Transverse colon (tissue), 4 donors: ENCODE measurements at regions not wholly inside any gene's neighbourhood (a gene's known extent, or its start where the extent isn't known, plus 50 kb on each side); places are given as distances from the start of the nearest gene placed in this dataset.

Experiments used
- DNase-seq: peaks from one replicate; pipeline ENCODE4 v3.0.0-alpha.2; 2019
- H3K27ac ChIP-seq, 4 donors: fragments of 200-600 bp; sonication (generic); 2 replicates each; pipeline ENCODE4 v1.5.1; 2016 to 2018; ENCODE audit warnings: inconsistent platforms in 4 of 4
- H3K27me3 ChIP-seq: fragments of 200-600 bp; sonication (generic); 2 replicates; pipeline ENCODE4 v1.5.1; 2017; ENCODE audit warnings: inconsistent platforms
- H3K36me3 ChIP-seq, 4 donors: fragments of 200-600 bp; sonication (generic); 2 replicates each; pipeline ENCODE4 v1.5.1; 2017 to 2019; ENCODE audit warnings: inconsistent platforms in 4 of 4
- H3K4me1 ChIP-seq, 4 donors: fragments of 200-600 bp; sonication (generic); 2 replicates each; pipeline ENCODE4 v1.5.1; 2017 to 2020; ENCODE audit warnings: inconsistent platforms in 4 of 4
- H3K4me3 ChIP-seq, 4 donors: fragments of 200-600 bp; sonication (generic); 1 replicate in 1 of 4; 2 replicates in 3 of 4; pipeline versions ENCODE4 v1.5.1 to v1.6.1; 2017 to 2019; ENCODE audit warnings: inconsistent platforms in 4 of 4
- H3K9me3 ChIP-seq, 2 donors: fragments of 200-600 bp; sonication (generic); 2 replicates each; pipeline ENCODE4 v1.5.1; 2017 to 2019; ENCODE audit warnings: inconsistent platforms in 2 of 2
- EP300 ChIP-seq: sonication (generic); formaldehyde crosslinking; IDR thresholded peaks from one replicate; pipeline ENCODE4 v1.6.1; 2017; ENCODE audit warnings: antibody characterized with exemption, low read depth
- POLR2A ChIP-seq: fragments of 450-650 bp; IDR thresholded peaks from one replicate; pipeline ENCODE4 v1.6.1; 2016; ENCODE audit warnings: antibody characterized with exemption, mild to moderate bottlenecking, moderate library complexity
- POLR2AphosphoS5 ChIP-seq, 3 donors: sonication (generic); formaldehyde crosslinking; IDR thresholded peaks; one replicate each; pipeline ENCODE4 v1.6.1; 2016; ENCODE audit warnings: antibody characterized with exemption in 3 of 3
- WGBS, 2 donors: methylation state at CpG; one replicate each; pipeline ENCODE4 v1.1.5; 2018; ENCODE audit warnings: low coverage in 1 of 2; 5-methylcytosine and 5-hydroxymethylcytosine counted together
- in situ Hi-C, 4 donors: fragments of 200-750 bp; cut with MboI; loops; one replicate each; pipeline versions ENCODE4 v1.15.0 to v1.15.1; 2017; ENCODE audit warnings: low sequenced_read_pairs in 3 of 4, low pct_ligation_motif_present in 1 of 4, low pct_unique_long_range_greater_than_20kb in 1 of 4
- intact Hi-C: fragments of 100-400 bp; cut with DNase I; formaldehyde crosslinking; loops from one replicate; pipeline ENCODE4 v1.15.1; 2023; ENCODE audit warnings: low total_unique reads
- TF ChIP-seq, protein P1 (sequence below), 5 experiments: fragments of 200-600 bp in 3 of 5; fragments of 450-650 bp in 2 of 5; sonication (generic) in 3 of 5; IDR thresholded peaks; 1 replicate in 2 of 5; 2 replicates in 3 of 5; pipeline ENCODE4 v1.5.1; 2016 to 2017; ENCODE audit warnings: antibody characterized with exemption in 5 of 5, inconsistent platforms in 3 of 5, mild to moderate bottlenecking in 2 of 5, moderate library complexity in 1 of 5

DNA sequence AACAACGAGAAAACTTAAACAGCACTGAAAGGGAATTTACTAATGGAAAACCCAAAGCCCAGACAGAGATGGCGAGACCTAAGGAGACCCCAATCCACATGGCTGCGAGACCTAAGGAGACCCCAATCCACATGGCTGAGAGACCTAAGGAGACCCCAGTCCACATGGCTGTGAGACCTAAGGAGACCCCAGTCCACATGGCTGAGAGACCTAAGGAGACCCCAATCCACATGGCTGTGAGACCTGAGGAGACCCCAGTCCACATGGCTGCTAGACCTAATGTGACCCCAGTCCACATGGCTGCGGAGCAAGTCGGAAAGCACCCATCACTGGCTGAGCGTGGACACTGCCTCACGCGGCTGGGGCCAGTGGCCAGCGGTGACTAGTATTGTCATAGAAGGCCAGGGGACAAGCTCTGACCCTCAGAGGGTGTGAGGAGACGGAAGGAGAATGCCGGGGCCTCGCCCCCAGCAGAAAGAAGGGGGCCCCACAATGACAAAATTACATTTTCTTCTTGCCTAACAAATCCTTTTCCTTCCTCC lies 241.8 kb downstream of the C16orf95 start:
- TF ChIP-seq EP300 (no peak), POLR2A (no peak), POLR2AphosphoS5 (IDR thresholded peaks at IDR 0.05) (no peak)
- TF ChIP-seq, protein P1, sequence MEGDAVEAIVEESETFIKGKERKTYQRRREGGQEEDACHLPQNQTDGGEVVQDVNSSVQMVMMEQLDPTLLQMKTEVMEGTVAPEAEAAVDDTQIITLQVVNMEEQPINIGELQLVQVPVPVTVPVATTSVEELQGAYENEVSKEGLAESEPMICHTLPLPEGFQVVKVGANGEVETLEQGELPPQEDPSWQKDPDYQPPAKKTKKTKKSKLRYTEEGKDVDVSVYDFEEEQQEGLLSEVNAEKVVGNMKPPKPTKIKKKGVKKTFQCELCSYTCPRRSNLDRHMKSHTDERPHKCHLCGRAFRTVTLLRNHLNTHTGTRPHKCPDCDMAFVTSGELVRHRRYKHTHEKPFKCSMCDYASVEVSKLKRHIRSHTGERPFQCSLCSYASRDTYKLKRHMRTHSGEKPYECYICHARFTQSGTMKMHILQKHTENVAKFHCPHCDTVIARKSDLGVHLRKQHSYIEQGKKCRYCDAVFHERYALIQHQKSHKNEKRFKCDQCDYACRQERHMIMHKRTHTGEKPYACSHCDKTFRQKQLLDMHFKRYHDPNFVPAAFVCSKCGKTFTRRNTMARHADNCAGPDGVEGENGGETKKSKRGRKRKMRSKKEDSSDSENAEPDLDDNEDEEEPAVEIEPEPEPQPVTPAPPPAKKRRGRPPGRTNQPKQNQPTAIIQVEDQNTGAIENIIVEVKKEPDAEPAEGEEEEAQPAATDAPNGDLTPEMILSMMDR (IDR thresholded peaks at IDR 0.05), result no peak
- WGBS, 2 donors, result 87% methylated on average over 12 of the region's 12 CpGs; no CpG with 5 or more reads in 1 of the 2 donors
- Histone ChIP-seq H3K4me3 (no peak overlapping the region), H3K27me3 (peaks cover 12% of the 10 kb centered on the region), H3K36me3 (no peaks in the 10 kb centered on the region), H3K4me1 (no peaks in the 10 kb centered on the region), H3K27ac (no peak overlapping the region), H3K9me3 (peaks cover 0 to 3% of the 10 kb centered on the region in 2 donors)
- no peak for DNase-seq
- intact Hi-C loops (no loop called here), in situ Hi-C loops (loop anchor here in 1 of 4 donors (10.0 kb wide), 1 partner anchor 521 kb away; the partner anchor contains the start of gene MTHFSD)

DNA sequence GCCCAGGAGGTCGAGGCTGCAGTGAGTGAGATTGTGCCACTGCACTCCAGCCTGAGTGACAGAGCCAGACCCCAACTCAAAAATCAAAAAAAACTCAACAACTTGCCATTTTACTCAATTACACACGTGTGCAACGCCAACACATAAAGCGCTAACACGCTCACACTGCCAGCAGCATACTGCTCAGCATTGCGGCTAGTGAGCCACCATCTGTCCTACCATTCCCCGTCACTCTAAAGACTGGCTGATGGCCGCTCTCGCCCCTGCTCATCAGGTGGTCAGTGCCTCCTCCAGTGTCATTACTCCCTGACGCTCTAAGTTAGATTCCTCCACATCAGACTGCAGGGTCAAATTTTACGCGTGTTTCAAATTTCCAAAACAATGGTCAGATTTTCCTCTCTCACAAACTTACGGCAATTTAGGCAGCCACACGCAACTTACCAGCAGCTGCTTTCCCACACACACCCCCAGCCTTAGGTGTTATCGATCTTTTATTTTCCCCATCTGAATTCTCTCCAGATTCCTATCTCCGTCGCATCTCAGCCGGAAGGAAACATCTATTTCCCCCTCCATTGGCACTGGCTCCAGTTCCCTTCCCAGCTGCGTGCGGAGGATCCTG lies 240.8 kb downstream of the C16orf95 start:
- in situ Hi-C loops (loop anchor here in 1 of 4 donors (10.0 kb wide), 1 partner anchor 522 kb away; the partner anchor contains the start of gene MTHFSD), intact Hi-C loops (no loop called here)
- no peak overlapping the region for H3K27ac ChIP-seq
- H3K9me3 ChIP-seq, result peaks cover 8 to 14% of the 10 kb centered on the region in 2 donors
- H3K4me3 ChIP-seq, result no peak overlapping the region
- no peak for TF ChIP-seq POLR2A
- TF ChIP-seq POLR2AphosphoS5 (IDR thresholded peaks at IDR 0.05), result no peak
- no peak for TF ChIP-seq EP300
- TF ChIP-seq, protein P1 (IDR thresholded peaks at IDR 0.05), result no peak
- DNase-seq, result no peak
- no peaks in the 10 kb centered on the region for H3K36me3 ChIP-seq
- 86 to 97% methylated on average over 7 to 20 of the region's 20 CpGs for WGBS, 2 donors
- peaks cover 5% of the 10 kb centered on the region for H3K27me3 ChIP-seq
- no peaks in the 10 kb centered on the region for H3K4me1 ChIP-seq

DNA sequence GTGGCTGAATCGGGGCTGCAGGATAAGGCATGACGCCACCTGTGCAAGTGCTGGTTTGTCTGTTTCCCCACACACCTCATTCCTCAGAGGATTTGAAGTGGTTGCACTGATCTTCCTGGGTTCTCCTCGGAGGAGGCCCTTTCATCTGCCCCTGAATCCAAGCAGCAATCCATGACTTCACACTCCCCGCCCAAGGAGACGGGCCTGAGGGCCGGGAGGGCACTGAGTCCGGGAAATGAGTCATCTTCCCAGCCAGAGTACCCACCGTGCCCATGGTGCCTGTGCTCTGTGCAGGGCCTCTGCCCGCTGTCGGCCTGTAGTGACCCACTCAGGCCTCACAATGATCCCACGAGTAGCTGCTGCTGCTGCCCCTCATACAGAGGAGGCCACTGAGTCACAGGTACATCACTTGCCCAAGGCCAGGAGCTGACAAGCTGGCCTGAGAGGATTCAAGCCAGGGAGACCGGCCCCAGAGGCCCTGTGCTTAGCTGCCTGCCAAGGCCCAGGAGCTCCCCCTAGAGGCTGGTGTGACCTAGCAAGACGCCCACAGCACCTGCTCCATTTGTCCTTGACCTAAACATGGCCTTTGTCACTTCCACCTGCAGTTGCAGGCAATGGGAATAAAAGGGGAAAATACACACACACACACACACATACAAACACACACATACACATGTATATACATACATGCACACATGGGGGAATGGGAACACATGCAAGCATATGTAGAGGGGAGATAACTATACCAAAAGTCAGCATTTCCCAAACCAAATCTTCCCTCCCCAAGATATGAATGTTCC lies 240.0 kb downstream of the C16orf95 start:
- Histone ChIP-seq H3K4me1 (no peaks in the 10 kb centered on the region), H3K27ac (no peak overlapping the region), H3K9me3 (peaks cover 14 to 21% of the 10 kb centered on the region in 2 donors), H3K4me3 (no peak overlapping the region), H3K27me3 (peaks cover 5% of the 10 kb centered on the region), H3K36me3 (no peaks in the 10 kb centered on the region)
- WGBS, 2 donors, result 73% methylated on average over 11 of the region's 13 CpGs; no CpG with 5 or more reads in 1 of the 2 donors
- TF ChIP-seq POLR2A, result no peak
- no peak for TF ChIP-seq POLR2AphosphoS5 (IDR thresholded peaks at IDR 0.05)
- TF ChIP-seq, protein P1 (IDR thresholded peaks at IDR 0.05), result peak; percentile 20 to 55 (median 44)
- DNase-seq, result peak; percentile 67
- in situ Hi-C loops (loop anchor here in 1 of 4 donors (10.0 kb wide), 1 partner anchor 522 kb away; the partner anchor contains the start of gene MTHFSD), intact Hi-C loops (no loop called here)

DNA sequence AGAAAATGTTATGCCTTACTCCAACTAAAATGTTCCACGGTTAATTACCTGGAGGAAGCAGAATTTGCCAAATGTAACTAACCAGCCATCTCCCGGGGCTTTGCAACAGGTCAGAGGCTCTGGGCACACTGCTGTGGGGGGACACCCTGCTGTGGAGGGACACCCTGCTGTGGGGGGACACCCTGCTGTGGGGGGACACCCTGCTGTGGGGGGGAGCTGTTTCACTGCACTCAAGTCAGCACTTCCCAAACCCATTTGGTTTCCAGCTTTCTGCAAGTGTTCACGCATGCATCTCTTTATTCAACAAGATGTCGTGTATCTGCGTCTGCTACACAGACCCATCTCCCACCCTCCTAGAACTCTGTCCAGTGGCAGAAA lies 239.5 kb downstream of the C16orf95 start:
- peaks cover 5% of the 10 kb centered on the region for H3K27me3 ChIP-seq
- H3K4me1 ChIP-seq, result no peaks in the 10 kb centered on the region
- no peaks in the 10 kb centered on the region for H3K36me3 ChIP-seq
- TF ChIP-seq, protein P1 (IDR thresholded peaks at IDR 0.05), result no peak
- TF ChIP-seq POLR2AphosphoS5 (IDR thresholded peaks at IDR 0.05) (no peak), EP300 (no peak), POLR2A (no peak)
- H3K27ac ChIP-seq, result no peak overlapping the region
- no peak for DNase-seq
- peaks cover 14 to 23% of the 10 kb centered on the region in 2 donors for H3K9me3 ChIP-seq
- in situ Hi-C loops (loop anchor here in 1 of 4 donors (10.0 kb wide), 1 partner anchor 523 kb away; the partner anchor contains the start of gene MTHFSD), intact Hi-C loops (no loop called here)
- no peak overlapping the region for H3K4me3 ChIP-seq
- 80 to 91% methylated on average over 1 to 5 of the region's 5 CpGs for WGBS, 2 donors
